T-cell (primary cell): ENCODE measurements at regions not wholly inside any gene's neighbourhood (a gene's known extent, or its start where the extent isn't known, plus 50 kb on each side); places are given as distances from the start of the nearest gene placed in this dataset.
A peak's percentile ranks its signal among the peaks of the same experiment; 100 is the strongest.
"Not testable (repeated sequence)": the region's sequence is repeated elsewhere in the genome, so short reads cannot be mapped to it uniquely, and the experiment has no call there.

ENCODE experiments used
- ATAC-seq, 4 experiments: fragments of 200-7000 bp in 3 of 4; fragments of 150-1000 bp in 1 of 4; cut with Tn5 transposase; replicated peaks in 1 of 4; 1 replicate in 3 of 4; 2 replicates in 1 of 4; pipeline ENCODE4 v1.10.0; 2021; ENCODE audit warnings: moderate library complexity in 3 of 4, mild to moderate bottlenecking in 2 of 4, moderate number of reproducible peaks in 1 of 4
- CTCF ChIA-PET, 2 donors: fragments of 300-600 bp; sonication (Branson Sonifier 250); formaldehyde crosslinking; loops; one replicate each; lab custom pipeline; 2022; ENCODE audit warnings: antibody characterized with exemption in 2 of 2; lab: Charles Lee
- POLR2A ChIA-PET, 2 donors: fragments of 300-600 bp; sonication (Branson Sonifier 250); formaldehyde crosslinking; loops; one replicate each; lab custom pipeline; 2022; ENCODE audit warnings: antibody characterized with exemption in 2 of 2; lab: Charles Lee
- DNase-seq, 35 experiments: peaks; one replicate each; pipeline versions ENCODE4 v3.0.0 to v3.0.0-alpha.2; 2013 to 2023
- H3K27ac ChIP-seq: one replicate; pipeline ENCODE4 v1.5.1; 2013; ENCODE audit warnings: low read length
- H3K27me3 ChIP-seq, 2 experiments: replicated peaks in 1 of 2; 1 replicate in 1 of 2; 2 replicates in 1 of 2; pipeline versions ENCODE4 v1.6.1 to v1.7.0; 2013; ENCODE audit warnings: low read length in 1 of 2, mixed read lengths in 1 of 2; ENCODE audit not compliant: control insufficient read depth in 2 of 2, insufficient read depth in 2 of 2; ENCODE audit errors: extremely low read depth in 1 of 2
- H3K36me3 ChIP-seq, 2 donors: 1 replicate in 1 of 2; 2 replicates in 1 of 2; pipeline versions ENCODE4 v1.6.1 to v1.7.0; 2013; ENCODE audit warnings: low read length in 1 of 2; ENCODE audit not compliant: control insufficient read depth in 2 of 2, insufficient read depth in 1 of 2; ENCODE audit errors: extremely low read depth in 1 of 2
- H3K4me1 ChIP-seq, 2 experiments: 1 replicate in 1 of 2; 2 replicates in 1 of 2; pipeline versions ENCODE4 v1.6.1 to v1.7.0; 2013; ENCODE audit warnings: low read length in 2 of 2, mixed read lengths in 1 of 2; ENCODE audit not compliant: insufficient read depth in 2 of 2, control insufficient read depth in 1 of 2; ENCODE audit errors: extremely low read depth in 1 of 2
- H3K4me3 ChIP-seq, 2 donors: 1 replicate in 1 of 2; 2 replicates in 1 of 2; pipeline versions ENCODE4 v1.5.1 to v1.7.0; 2013; ENCODE audit warnings: mild to moderate bottlenecking in 2 of 2, low read length in 1 of 2, moderate library complexity in 1 of 2; ENCODE audit not compliant: control insufficient read depth in 1 of 2; ENCODE audit errors: extremely low read depth in 1 of 2
- H3K9me3 ChIP-seq: 2 replicates; pipeline ENCODE4 v1.7.0; 2013
- H3K27ac Mint-ChIP-seq, 2 donors: one replicate each; pipeline ENCODE4 v1.8.0; 2020 to 2021; ENCODE audit warnings: mild to moderate bottlenecking in 2 of 2, mixed read lengths in 2 of 2
- H3K27me3 Mint-ChIP-seq, 2 donors: one replicate each; pipeline ENCODE4 v1.8.0; 2021 to 2022; ENCODE audit warnings: mixed read lengths in 2 of 2
- H3K36me3 Mint-ChIP-seq: one replicate; pipeline ENCODE4 v1.8.0; 2021; ENCODE audit warnings: mixed read lengths
- H3K4me1 Mint-ChIP-seq, 3 donors: one replicate each; pipeline ENCODE4 v1.8.0; 2020 to 2022; ENCODE audit warnings: mixed read lengths in 3 of 3, mild to moderate bottlenecking in 1 of 3
- H3K4me3 Mint-ChIP-seq, 3 donors: one replicate each; pipeline ENCODE4 v1.8.0; 2020 to 2022; ENCODE audit warnings: mild to moderate bottlenecking in 3 of 3, mixed read lengths in 3 of 3, moderate library complexity in 3 of 3
- H3K9me3 Mint-ChIP-seq, 3 donors: one replicate each; pipeline ENCODE4 v1.8.0; 2020 to 2022; ENCODE audit warnings: mixed read lengths in 3 of 3
- WGBS: methylation state at CpG from one replicate; pipeline ENCODE4 v1.1.5; 2013; ENCODE audit warnings: missing lambda C conversion rate; ENCODE audit not compliant: insufficient coverage; 5-methylcytosine and 5-hydroxymethylcytosine counted together

DNA sequence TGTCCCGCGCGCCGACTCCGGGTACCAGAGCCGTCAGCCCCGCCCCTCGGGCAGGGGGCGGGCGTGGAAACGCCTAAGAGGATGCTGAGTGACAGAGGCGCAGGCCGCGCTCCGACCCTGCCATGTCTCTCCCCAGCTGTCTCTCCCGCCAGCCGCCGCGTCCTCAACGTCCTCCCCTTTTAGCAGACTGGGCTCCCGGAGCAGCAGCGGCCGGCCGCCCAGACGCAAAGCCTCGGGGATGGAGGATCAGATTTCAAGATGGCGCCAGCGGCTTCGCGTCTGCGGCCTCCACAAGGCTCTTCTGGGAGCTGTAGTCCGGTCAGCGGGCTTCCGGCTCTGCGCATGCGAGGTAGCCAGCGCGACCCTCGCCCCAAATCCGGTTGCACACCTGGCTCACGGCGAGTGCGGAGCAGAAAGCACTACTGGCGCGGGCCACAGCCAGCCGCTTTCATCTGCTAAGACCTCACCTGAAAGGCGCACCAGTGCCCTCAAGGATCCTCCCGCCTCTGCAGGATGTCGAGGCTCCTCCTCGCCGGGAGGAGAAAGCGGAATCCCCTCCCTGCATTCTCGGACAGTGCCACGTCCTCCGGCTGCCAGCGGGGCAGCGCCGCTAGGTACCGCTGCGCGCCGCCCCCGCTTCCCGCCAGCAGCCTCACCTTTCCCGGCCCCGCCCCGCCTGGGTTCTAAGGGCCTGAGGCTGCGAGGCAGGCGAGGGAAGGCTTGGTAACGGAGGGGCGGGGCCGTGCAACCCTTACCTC lies 143.6 kb downstream of the NBPF8 start:
- H3K4me1 Mint-ChIP-seq, H3K9me3 Mint-ChIP-seq, H3K9me3 ChIP-seq, H3K36me3 ChIP-seq, POLR2A ChIA-PET, H3K36me3 Mint-ChIP-seq, H3K27me3 ChIP-seq, H3K4me1 ChIP-seq, H3K27ac Mint-ChIP-seq, H3K27me3 Mint-ChIP-seq, CTCF ChIA-PET: not testable (repeated sequence)
- H3K27ac ChIP-seq: peak overlapping the region; percentile 18
- DNase-seq (peak; percentile 6 to 74 (median 43)), ATAC-seq (peak; percentile 73 to 79 (median 76))
- H3K4me3 ChIP-seq: peak overlapping the region in 1 of 2 donors; percentile 54
- 0% methylated on average over 6 of the region's 72 CpGs for WGBS
- H3K4me3 Mint-ChIP-seq: peak overlapping the region; percentile 68 to 75 (median 71)

DNA sequence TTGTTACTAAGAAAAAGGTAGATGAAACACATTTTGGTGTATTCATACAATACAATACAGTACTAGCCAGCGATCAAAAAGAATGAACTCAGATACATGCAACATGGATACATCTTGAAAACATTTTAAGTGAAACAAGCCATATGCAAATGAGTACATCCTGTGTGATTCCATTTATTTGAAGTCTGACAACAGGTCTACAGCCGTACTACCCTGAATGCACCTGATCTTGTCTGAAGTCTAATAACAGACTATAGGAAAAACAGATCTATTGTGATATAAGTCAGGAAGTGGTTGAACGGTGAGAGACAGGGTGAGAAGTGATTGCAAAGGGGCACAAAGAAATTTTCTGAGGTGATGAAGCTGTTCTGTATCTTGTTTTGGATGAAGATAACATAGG lies 146.9 kb downstream of the NBPF8 start:
- peak in 18 of 35 experiments; percentile 0 to 59 (median 22) for DNase-seq
- H3K4me3 ChIP-seq, H3K27me3 ChIP-seq, H3K36me3 ChIP-seq, H3K27ac ChIP-seq, H3K9me3 Mint-ChIP-seq, H3K9me3 ChIP-seq, H3K4me1 Mint-ChIP-seq, H3K36me3 Mint-ChIP-seq, CTCF ChIA-PET, H3K27me3 Mint-ChIP-seq, H3K4me3 Mint-ChIP-seq, H3K4me1 ChIP-seq: not testable (repeated sequence)
- no CpG with 5 or more reads among the region's 3 CpGs for whole genome bisulfite sequencing
- H3K27ac Mint-ChIP-seq: peak overlapping the region in 1 of 2 donors; percentile 52
- POLR2A ChIA-PET: interaction anchor here in 1 of 2 donors (0.6 kb wide), 1 partner anchor 399 kb away, joined by 6 read pairs; no protein-coding TSS in a partner anchor
- peak; percentile 63 to 71 (median 64) for ATAC-seq

DNA sequence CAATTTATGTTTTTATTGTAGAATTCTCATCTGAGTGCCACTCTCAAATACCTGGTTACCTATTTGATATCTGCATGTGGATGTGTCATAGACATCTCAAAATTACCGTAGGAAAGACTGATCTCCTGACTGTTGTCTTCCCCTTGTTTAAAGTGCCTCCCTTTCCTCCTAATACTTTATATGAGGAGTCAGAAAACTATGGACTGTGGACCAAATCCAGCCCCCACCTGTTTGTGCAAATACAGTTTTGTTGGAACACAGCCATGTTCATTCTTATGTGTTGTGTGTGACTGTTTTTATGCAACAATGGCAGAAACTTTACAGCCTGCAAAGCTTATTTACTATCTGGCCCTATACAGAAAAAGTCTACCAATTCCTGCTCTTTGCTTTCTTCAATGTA lies 150.6 kb downstream of the NBPF8 start:
- H3K27me3 ChIP-seq, H3K4me1 ChIP-seq, H3K36me3 ChIP-seq, H3K27ac Mint-ChIP-seq, H3K4me3 Mint-ChIP-seq, CTCF ChIA-PET, H3K4me3 ChIP-seq, H3K4me1 Mint-ChIP-seq, ATAC-seq, DNase-seq, H3K9me3 ChIP-seq, H3K27me3 Mint-ChIP-seq, H3K27ac ChIP-seq, H3K36me3 Mint-ChIP-seq, H3K9me3 Mint-ChIP-seq, POLR2A ChIA-PET: not testable (repeated sequence)
- no CpG with 5 or more reads among the region's 1 CpG for WGBS

DNA sequence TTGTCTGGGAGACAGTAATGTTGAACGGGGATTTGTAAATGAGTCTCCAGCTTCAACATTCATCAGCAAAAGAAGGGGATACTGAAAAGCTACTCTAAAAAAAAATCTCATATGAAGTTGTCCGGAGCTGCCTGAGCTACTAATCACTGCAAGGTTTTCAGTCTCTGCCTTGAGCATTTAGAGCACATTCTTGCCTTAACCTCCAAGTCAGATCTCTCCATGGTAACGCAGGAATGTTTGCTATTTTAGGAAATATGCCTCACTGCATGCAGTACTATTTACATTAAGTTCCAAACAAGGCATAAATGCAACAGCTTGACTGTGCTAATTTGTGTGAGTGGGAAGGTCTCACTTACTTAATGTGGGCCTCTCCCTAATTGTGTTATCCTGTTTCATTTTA lies 152.8 kb downstream of the NBPF8 start:
- H3K36me3 Mint-ChIP-seq, DNase-seq, H3K27ac ChIP-seq, H3K9me3 ChIP-seq, H3K4me3 ChIP-seq, H3K27me3 ChIP-seq, ATAC-seq, H3K27ac Mint-ChIP-seq, H3K4me1 ChIP-seq, H3K4me3 Mint-ChIP-seq, POLR2A ChIA-PET, H3K4me1 Mint-ChIP-seq, H3K9me3 Mint-ChIP-seq, H3K27me3 Mint-ChIP-seq, CTCF ChIA-PET, H3K36me3 ChIP-seq: not testable (repeated sequence)
- WGBS: no CpG with 5 or more reads among the region's 3 CpGs

DNA sequence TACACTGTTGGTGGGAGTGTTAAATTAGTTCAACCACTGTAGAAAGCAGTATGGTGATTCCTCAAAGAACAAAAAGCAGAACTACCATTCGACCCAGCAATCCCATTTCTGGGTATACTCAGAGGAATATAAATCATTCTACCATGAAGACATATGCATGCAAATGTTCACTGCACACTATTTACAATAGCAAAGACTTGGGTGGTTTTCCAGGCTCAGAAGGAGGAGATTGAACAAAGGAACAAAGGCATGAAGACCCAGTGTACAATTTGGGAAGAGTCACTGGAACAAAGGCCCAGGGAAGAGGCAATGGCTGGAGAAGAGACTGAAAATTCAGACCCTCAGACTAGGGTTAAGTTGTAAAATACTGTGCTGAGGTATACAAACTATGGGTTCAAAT lies 148.5 kb upstream of the NBPF26 start:
- no CpG with 5 or more reads among the region's 1 CpG for WGBS
- H3K4me3 Mint-ChIP-seq, H3K4me1 ChIP-seq, H3K27me3 Mint-ChIP-seq, ATAC-seq, H3K27ac Mint-ChIP-seq, H3K4me3 ChIP-seq, DNase-seq, H3K27ac ChIP-seq, H3K4me1 Mint-ChIP-seq, H3K9me3 Mint-ChIP-seq, H3K36me3 ChIP-seq, H3K27me3 ChIP-seq, H3K36me3 Mint-ChIP-seq, CTCF ChIA-PET, H3K9me3 ChIP-seq, POLR2A ChIA-PET: not testable (repeated sequence)

DNA sequence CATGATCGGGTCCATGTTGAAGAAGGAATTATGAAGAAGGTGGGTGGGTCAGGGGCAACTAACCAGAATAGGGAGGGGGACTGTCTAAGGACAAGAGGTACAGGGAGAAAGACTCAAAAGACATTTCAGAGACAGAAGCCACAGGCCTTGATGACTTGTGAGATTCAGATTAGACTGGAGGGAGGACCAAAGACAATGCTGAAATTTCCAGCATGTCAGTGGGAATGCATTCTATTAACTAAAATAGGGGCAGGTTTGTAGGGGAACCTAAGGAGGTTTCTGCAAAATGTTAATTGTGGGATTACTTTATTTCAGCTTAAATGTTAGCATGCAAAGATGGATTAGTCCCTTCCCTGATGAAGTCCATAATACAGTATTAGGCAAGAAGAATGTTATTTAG lies 141.6 kb upstream of the NBPF26 start:
- H3K9me3 ChIP-seq, CTCF ChIA-PET, DNase-seq, H3K27me3 Mint-ChIP-seq, H3K27ac ChIP-seq, H3K36me3 ChIP-seq, H3K4me3 Mint-ChIP-seq, H3K27me3 ChIP-seq, H3K4me3 ChIP-seq, H3K27ac Mint-ChIP-seq, H3K36me3 Mint-ChIP-seq, POLR2A ChIA-PET, H3K9me3 Mint-ChIP-seq, H3K4me1 ChIP-seq, H3K4me1 Mint-ChIP-seq, ATAC-seq: not testable (repeated sequence)
- WGBS: no CpG with 5 or more reads among the region's 1 CpG

DNA sequence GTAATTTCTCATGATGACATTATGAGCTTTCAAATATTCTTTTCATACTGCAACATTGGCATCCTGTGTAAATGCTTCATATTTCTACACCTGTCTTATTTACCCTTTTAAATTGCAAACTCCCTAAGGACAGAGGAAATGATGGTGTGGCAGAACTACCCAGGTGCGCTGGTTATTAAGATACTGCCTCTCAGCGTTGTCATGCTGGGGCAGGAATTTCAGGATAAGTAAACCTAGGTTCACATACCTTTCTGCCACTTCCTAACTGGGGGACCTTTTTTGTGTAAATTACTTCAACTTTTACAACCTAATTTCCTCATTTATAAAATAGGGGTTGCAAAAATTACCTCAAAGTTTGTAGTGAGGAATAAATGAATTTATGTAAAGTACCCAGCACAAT lies 137.7 kb upstream of the NBPF26 start:
- CTCF ChIA-PET, H3K27ac Mint-ChIP-seq, H3K27me3 ChIP-seq, H3K4me1 Mint-ChIP-seq, H3K4me3 Mint-ChIP-seq, H3K9me3 ChIP-seq, H3K4me3 ChIP-seq, H3K36me3 Mint-ChIP-seq, ATAC-seq, POLR2A ChIA-PET, DNase-seq, H3K27me3 Mint-ChIP-seq, H3K4me1 ChIP-seq, H3K27ac ChIP-seq, H3K9me3 Mint-ChIP-seq, H3K36me3 ChIP-seq: not testable (repeated sequence)
- WGBS: no CpG with 5 or more reads among the region's 2 CpGs
